ENCODE measurements at regions not wholly inside any gene's neighbourhood (a gene's known extent, or its start where the extent isn't known, plus 50 kb on each side); places are given as distances from the start of the nearest gene placed in this dataset.

- no peak overlapping the region for H3K9ac ChIP-seq (ENCODE audit: low read length)
- H3K36me3 ChIP-seq (replicated peaks; ENCODE audit: low read depth, low read length): no peaks in the 10 kb centered on the region
- no peak overlapping the region for H3K27ac ChIP-seq (ENCODE audit: low read length)
- H3K4me3 ChIP-seq (ENCODE audit: low read length): no peak overlapping the region
- no peaks in the 10 kb centered on the region for H3K9me3 ChIP-seq (ENCODE audit: insufficient read depth, low read length)
- H2AFZ ChIP-seq (ENCODE audit: low read depth, low read length): no peak overlapping the region
- H3K27me3 ChIP-seq (ENCODE audit: low read depth, low read length): no peaks in the 10 kb centered on the region
- no peaks in the 10 kb centered on the region for H4K20me1 ChIP-seq (ENCODE audit: insufficient read depth, low read length)
- H3K4me1 ChIP-seq (ENCODE audit: low read length): no peaks in the 10 kb centered on the region
- no peaks in the 10 kb centered on the region for H3K79me2 ChIP-seq (ENCODE audit: low read length)
- no peak overlapping the region for H3K4me2 ChIP-seq (ENCODE audit: low read length)
- TF ChIP-seq EZH2phosphoT487 (IDR thresholded peaks at IDR 0.05; ENCODE audit: low read depth) (no peak), CTCF (IDR thresholded peaks at IDR 0.05; ENCODE audit: low read depth, low read length) (no peak)
Observed at GRCh38 chr17:13384626-13385025, 217.1 kb downstream of the HS3ST3A1 start.

GRCh38 chr17:13378361-13378760 is 223.4 kb downstream of the HS3ST3A1 start:
- H3K4me2 ChIP-seq (ENCODE audit: low read length): no peak overlapping the region
- no peak overlapping the region for H3K9ac ChIP-seq (ENCODE audit: low read length)
- no peak overlapping the region for H3K27ac ChIP-seq (ENCODE audit: low read length)
- no peaks in the 10 kb centered on the region for H4K20me1 ChIP-seq (ENCODE audit: insufficient read depth, low read length)
- no peak for TF ChIP-seq EZH2phosphoT487 (IDR thresholded peaks at IDR 0.05; ENCODE audit: low read depth)
- TF ChIP-seq CTCF (IDR thresholded peaks at IDR 0.05; ENCODE audit: low read depth, low read length): no peak
- H3K36me3 ChIP-seq (replicated peaks; ENCODE audit: low read depth, low read length): no peaks in the 10 kb centered on the region
- H3K27me3 ChIP-seq (ENCODE audit: low read depth, low read length): no peaks in the 10 kb centered on the region
- no peak overlapping the region for H3K4me3 ChIP-seq (ENCODE audit: low read length)
- no peaks in the 10 kb centered on the region for H3K79me2 ChIP-seq (ENCODE audit: low read length)
- H3K4me1 ChIP-seq (ENCODE audit: low read length): no peaks in the 10 kb centered on the region
- no peaks in the 10 kb centered on the region for H3K9me3 ChIP-seq (ENCODE audit: insufficient read depth, low read length)
- H2AFZ ChIP-seq (ENCODE audit: low read depth, low read length): no peak overlapping the region

GRCh38 chr17:13374203-13375143 is 227.3 kb downstream of the HS3ST3A1 start:
- no peak overlapping the region for H3K4me2 ChIP-seq (ENCODE audit: low read length)
- H2AFZ ChIP-seq (ENCODE audit: low read depth, low read length): no peak overlapping the region
- H3K4me1 ChIP-seq (ENCODE audit: low read length): no peaks in the 10 kb centered on the region
- no peaks in the 10 kb centered on the region for H3K36me3 ChIP-seq (replicated peaks; ENCODE audit: low read depth, low read length)
- H3K79me2 ChIP-seq (ENCODE audit: low read length): no peaks in the 10 kb centered on the region
- no peak overlapping the region for H3K9ac ChIP-seq (ENCODE audit: low read length)
- no peak overlapping the region for H3K4me3 ChIP-seq (ENCODE audit: low read length)
- H4K20me1 ChIP-seq (ENCODE audit: insufficient read depth, low read length): no peaks in the 10 kb centered on the region
- no peaks in the 10 kb centered on the region for H3K9me3 ChIP-seq (ENCODE audit: insufficient read depth, low read length)
- TF ChIP-seq EZH2phosphoT487 (IDR thresholded peaks at IDR 0.05; ENCODE audit: low read depth): no peak
- TF ChIP-seq CTCF (IDR thresholded peaks at IDR 0.05; ENCODE audit: low read depth, low read length): no peak
- H3K27ac ChIP-seq (ENCODE audit: low read length): no peak overlapping the region
- no peaks in the 10 kb centered on the region for H3K27me3 ChIP-seq (ENCODE audit: low read depth, low read length)

- Histone ChIP-seq H3K27me3 (ENCODE audit: low read depth, low read length) (no peaks in the 10 kb centered on the region), H3K79me2 (ENCODE audit: low read length) (no peaks in the 10 kb centered on the region), H2AFZ (ENCODE audit: low read depth, low read length) (no peak overlapping the region), H4K20me1 (ENCODE audit: insufficient read depth, low read length) (no peaks in the 10 kb centered on the region), H3K9me3 (ENCODE audit: insufficient read depth, low read length) (no peaks in the 10 kb centered on the region), H3K9ac (ENCODE audit: low read length) (no peak overlapping the region), H3K36me3 (replicated peaks; ENCODE audit: low read depth, low read length) (no peaks in the 10 kb centered on the region), H3K27ac (ENCODE audit: low read length) (no peak overlapping the region), H3K4me2 (ENCODE audit: low read length) (no peak overlapping the region), H3K4me3 (ENCODE audit: low read length) (no peak overlapping the region), H3K4me1 (ENCODE audit: low read length) (no peaks in the 10 kb centered on the region)
- TF ChIP-seq EZH2phosphoT487 (IDR thresholded peaks at IDR 0.05; ENCODE audit: low read depth) (no peak), CTCF (IDR thresholded peaks at IDR 0.05; ENCODE audit: low read depth, low read length) (no peak)
Observed at GRCh38 chr17:13372432-13372831, 229.3 kb downstream of the HS3ST3A1 start.
